ENCODE measurements at regions not wholly inside any gene's neighbourhood (a gene's known extent, or its start where the extent isn't known, plus 50 kb on each side); places are given as distances from the start of the nearest gene placed in this dataset.

DNA sequence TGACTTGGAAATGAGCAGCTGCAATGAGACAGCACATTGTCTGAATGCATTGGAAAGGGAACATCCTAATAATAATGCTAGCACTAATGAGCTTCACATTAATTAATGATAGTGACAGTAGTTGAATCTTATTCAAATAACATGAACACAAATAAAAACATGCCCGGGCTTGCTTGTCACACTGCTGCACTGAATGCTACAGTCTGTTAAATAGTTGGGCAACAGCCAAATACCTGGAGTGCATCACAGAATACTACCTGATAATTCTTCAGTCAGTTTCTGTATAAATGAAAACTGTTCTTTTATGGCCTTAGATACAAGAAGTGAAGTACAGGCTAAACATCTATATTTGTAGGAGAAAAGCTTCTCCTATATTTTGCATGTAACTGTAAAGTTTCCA, 458.7 kb downstream of the RNF144B start:
- no peaks in the 10 kb centered on the region for H4K20me1 ChIP-seq (ENCODE audit: low read length)
- intact Hi-C loops (cut with micrococcal nuclease) = no loop called here
- H3K79me2 ChIP-seq (ENCODE audit: low read length) = no peaks in the 10 kb centered on the region
- no peaks in the 10 kb centered on the region for H3K9me2 ChIP-seq (replicated peaks; ENCODE audit: low read length)
- TF ChIP-seq EZH2phosphoT487 (IDR thresholded peaks at IDR 0.05; ENCODE audit: borderline replicate concordance, low read length) = no peak
- TF ChIP-seq, protein P1, sequence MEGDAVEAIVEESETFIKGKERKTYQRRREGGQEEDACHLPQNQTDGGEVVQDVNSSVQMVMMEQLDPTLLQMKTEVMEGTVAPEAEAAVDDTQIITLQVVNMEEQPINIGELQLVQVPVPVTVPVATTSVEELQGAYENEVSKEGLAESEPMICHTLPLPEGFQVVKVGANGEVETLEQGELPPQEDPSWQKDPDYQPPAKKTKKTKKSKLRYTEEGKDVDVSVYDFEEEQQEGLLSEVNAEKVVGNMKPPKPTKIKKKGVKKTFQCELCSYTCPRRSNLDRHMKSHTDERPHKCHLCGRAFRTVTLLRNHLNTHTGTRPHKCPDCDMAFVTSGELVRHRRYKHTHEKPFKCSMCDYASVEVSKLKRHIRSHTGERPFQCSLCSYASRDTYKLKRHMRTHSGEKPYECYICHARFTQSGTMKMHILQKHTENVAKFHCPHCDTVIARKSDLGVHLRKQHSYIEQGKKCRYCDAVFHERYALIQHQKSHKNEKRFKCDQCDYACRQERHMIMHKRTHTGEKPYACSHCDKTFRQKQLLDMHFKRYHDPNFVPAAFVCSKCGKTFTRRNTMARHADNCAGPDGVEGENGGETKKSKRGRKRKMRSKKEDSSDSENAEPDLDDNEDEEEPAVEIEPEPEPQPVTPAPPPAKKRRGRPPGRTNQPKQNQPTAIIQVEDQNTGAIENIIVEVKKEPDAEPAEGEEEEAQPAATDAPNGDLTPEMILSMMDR (conservative IDR thresholded peaks at IDR 0.05; ENCODE audit: low read depth, low read length) = no peak
- no peak for TF ChIP-seq EZH2 (IDR thresholded peaks at IDR 0.05; ENCODE audit: low read length, unreplicated experiment)
- no peak for DNase-seq
- ATAC-seq = no peak
- CTCF ChIA-PET = no interaction called here
- H3K36me3 ChIP-seq (ENCODE audit: low read depth, low read length) = no peaks in the 10 kb centered on the region
- no peak overlapping the region for H3K4me2 ChIP-seq (ENCODE audit: low read length)
- no peak overlapping the region for H2AFZ ChIP-seq (ENCODE audit: low read length)
- H3F3A ChIP-seq (ENCODE audit: low read length, unreplicated experiment) = no peaks in the 10 kb centered on the region
- POLR2A ChIA-PET (ENCODE audit: unreplicated experiment) = no interaction called here
- no peak overlapping the region for H3K4me3 ChIP-seq (ENCODE audit: low read length)
- no peaks in the 10 kb centered on the region for H3K9me3 ChIP-seq (ENCODE audit: low read length)
- no peak overlapping the region for H3K9ac ChIP-seq (ENCODE audit: low read length)
- no peak overlapping the region for H3K27ac ChIP-seq (ENCODE audit: low read length)
- peaks cover 48% of the 10 kb centered on the region for H3K27me3 ChIP-seq (ENCODE audit: low read length)
- H3K4me1 ChIP-seq (ENCODE audit: insufficient read depth, low read length) = no peaks in the 10 kb centered on the region
- BruUV-seq (replicated peaks) = no TSS peak

DNA sequence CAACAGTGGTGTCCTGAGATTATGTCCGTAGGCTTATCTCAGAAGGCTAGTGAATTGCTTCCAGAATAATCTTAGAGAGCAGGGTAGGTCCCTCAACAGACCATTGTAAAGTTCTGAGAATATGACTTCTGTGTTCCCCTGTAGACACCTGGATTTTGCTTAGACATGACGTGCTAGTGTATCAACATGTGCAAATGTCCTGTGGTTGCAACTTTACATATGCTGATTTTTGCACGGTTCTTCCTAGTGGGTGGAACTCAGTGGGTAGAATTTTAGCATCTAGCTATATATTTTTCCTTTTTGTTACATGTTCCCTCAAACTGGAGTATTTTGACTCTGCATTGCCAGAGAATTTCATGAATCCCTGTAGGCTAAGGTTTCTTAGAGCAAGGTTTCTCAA, 459.2 kb downstream of the RNF144B start:
- Histone ChIP-seq H4K20me1 (ENCODE audit: low read length) (no peaks in the 10 kb centered on the region), H3K9me2 (replicated peaks; ENCODE audit: low read length) (no peaks in the 10 kb centered on the region), H3K79me2 (ENCODE audit: low read length) (no peaks in the 10 kb centered on the region), H3K9ac (ENCODE audit: low read length) (no peak overlapping the region), H3K27me3 (ENCODE audit: low read length) (peaks cover 46% of the 10 kb centered on the region), H3F3A (ENCODE audit: low read length, unreplicated experiment) (no peaks in the 10 kb centered on the region), H3K27ac (ENCODE audit: low read length) (no peak overlapping the region), H3K4me3 (ENCODE audit: low read length) (no peak overlapping the region), H3K9me3 (ENCODE audit: low read length) (no peaks in the 10 kb centered on the region), H3K4me1 (ENCODE audit: insufficient read depth, low read length) (no peaks in the 10 kb centered on the region), H3K4me2 (ENCODE audit: low read length) (no peak overlapping the region), H3K36me3 (ENCODE audit: low read depth, low read length) (no peaks in the 10 kb centered on the region), H2AFZ (ENCODE audit: low read length) (no peak overlapping the region)
- no peak for ATAC-seq
- no peak for DNase-seq
- BruUV-seq (replicated peaks) = no TSS peak
- TF ChIP-seq EZH2 (IDR thresholded peaks at IDR 0.05; ENCODE audit: low read length, unreplicated experiment) (no peak), EZH2phosphoT487 (IDR thresholded peaks at IDR 0.05; ENCODE audit: borderline replicate concordance, low read length) (no peak)
- TF ChIP-seq, protein P1 (conservative IDR thresholded peaks at IDR 0.05; ENCODE audit: low read depth, low read length) = no peak
- ChIA-PET POLR2A (ENCODE audit: unreplicated experiment) (no interaction called here), CTCF (no interaction called here)
- intact Hi-C loops (cut with micrococcal nuclease) = no loop called here

DNA sequence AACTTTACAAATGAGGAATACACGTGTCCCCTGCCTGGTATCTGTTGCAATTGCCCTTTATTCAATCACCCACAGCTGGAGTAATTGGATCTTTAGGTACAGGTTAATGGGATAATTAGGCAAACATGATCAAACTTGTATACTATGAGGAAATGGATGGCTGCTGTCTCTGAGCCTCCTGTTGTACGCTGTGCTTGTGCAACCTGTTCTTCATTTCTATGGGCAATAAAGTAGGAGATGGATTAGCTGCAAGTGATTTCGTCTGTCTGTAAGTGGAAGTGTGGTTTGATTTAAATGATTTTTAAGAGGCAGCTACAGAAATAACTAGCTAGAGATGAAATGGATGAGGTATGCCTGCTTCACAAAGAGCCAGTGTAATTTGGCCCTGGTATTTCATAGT, 474.1 kb downstream of the RNF144B start:
- no TSS peak for BruUV-seq (replicated peaks)
- no peak overlapping the region for H2AFZ ChIP-seq (ENCODE audit: low read length)
- no peaks in the 10 kb centered on the region for H3K4me1 ChIP-seq (ENCODE audit: insufficient read depth, low read length)
- H3K27me3 ChIP-seq (ENCODE audit: low read length) = peaks cover 12% of the 10 kb centered on the region; the same call in 1 of the 2 replicates
- intact Hi-C loops (cut with micrococcal nuclease) = no loop called here
- POLR2A ChIA-PET (ENCODE audit: unreplicated experiment) = no interaction called here
- H3F3A ChIP-seq (ENCODE audit: low read length, unreplicated experiment) = no peaks in the 10 kb centered on the region
- TF ChIP-seq, protein P1 (conservative IDR thresholded peaks at IDR 0.05; ENCODE audit: low read depth, low read length) = no peak
- TF ChIP-seq EZH2phosphoT487 (IDR thresholded peaks at IDR 0.05; ENCODE audit: borderline replicate concordance, low read length) = no peak
- no peak for TF ChIP-seq EZH2 (IDR thresholded peaks at IDR 0.05; ENCODE audit: low read length, unreplicated experiment)
- no peak overlapping the region for H3K27ac ChIP-seq (ENCODE audit: low read length)
- CTCF ChIA-PET = no interaction called here
- H3K4me3 ChIP-seq (ENCODE audit: low read length) = no peak overlapping the region
- ATAC-seq (no peak), DNase-seq (no peak)
- H3K4me2 ChIP-seq (ENCODE audit: low read length) = no peak overlapping the region
- H4K20me1 ChIP-seq (ENCODE audit: low read length) = no peaks in the 10 kb centered on the region
- H3K9ac ChIP-seq (ENCODE audit: low read length) = no peak overlapping the region
- no peaks in the 10 kb centered on the region for H3K36me3 ChIP-seq (ENCODE audit: low read depth, low read length)
- no peaks in the 10 kb centered on the region for H3K9me2 ChIP-seq (replicated peaks; ENCODE audit: low read length)
- no peaks in the 10 kb centered on the region for H3K79me2 ChIP-seq (ENCODE audit: low read length)
- no peaks in the 10 kb centered on the region for H3K9me3 ChIP-seq (ENCODE audit: low read length)

Data from PC-3 (cell line).